ENCODE measurements at regions not wholly inside any gene's neighbourhood (a gene's known extent, or its start where the extent isn't known, plus 50 kb on each side); places are given as distances from the start of the nearest gene placed in this dataset.

DNA sequence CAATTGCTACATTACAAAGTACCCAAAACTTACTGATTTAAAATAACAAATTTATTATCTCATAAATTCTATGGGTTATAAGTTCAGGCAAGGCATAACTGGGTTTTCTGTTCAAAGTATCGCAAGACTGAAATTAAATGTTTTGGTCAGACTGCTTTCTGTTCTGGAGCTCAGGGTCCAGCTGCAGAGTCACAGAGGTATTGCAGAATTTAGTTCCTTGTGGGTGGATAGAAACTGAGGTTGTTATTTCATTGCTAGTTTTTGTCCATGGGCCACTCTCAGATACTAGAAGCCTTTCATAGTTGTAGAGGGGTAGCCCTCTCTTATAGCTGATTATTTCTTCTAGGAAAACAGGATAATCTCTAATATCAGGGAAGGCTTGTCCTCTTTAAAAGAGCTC, 467.9 kb downstream of the TRHDE start:
- H3K36me3 ChIP-seq, result no peaks in the 10 kb centered on the region
- no peaks in the 10 kb centered on the region for H3K27me3 ChIP-seq (replicated peaks in 1 of 7)
- peaks cover 0 to 43% (median 26%) of the 10 kb centered on the region in 8 donors for H3K9me3 ChIP-seq
- DNase-seq, result no peak
- no peak overlapping the region for H3K27ac ChIP-seq
- WGBS, 5 donors, result 92 to 97% (median 93%) methylated on average over 1 of the region's 1 CpG
- TF ChIP-seq, protein P1, sequence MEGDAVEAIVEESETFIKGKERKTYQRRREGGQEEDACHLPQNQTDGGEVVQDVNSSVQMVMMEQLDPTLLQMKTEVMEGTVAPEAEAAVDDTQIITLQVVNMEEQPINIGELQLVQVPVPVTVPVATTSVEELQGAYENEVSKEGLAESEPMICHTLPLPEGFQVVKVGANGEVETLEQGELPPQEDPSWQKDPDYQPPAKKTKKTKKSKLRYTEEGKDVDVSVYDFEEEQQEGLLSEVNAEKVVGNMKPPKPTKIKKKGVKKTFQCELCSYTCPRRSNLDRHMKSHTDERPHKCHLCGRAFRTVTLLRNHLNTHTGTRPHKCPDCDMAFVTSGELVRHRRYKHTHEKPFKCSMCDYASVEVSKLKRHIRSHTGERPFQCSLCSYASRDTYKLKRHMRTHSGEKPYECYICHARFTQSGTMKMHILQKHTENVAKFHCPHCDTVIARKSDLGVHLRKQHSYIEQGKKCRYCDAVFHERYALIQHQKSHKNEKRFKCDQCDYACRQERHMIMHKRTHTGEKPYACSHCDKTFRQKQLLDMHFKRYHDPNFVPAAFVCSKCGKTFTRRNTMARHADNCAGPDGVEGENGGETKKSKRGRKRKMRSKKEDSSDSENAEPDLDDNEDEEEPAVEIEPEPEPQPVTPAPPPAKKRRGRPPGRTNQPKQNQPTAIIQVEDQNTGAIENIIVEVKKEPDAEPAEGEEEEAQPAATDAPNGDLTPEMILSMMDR (IDR thresholded peaks at IDR 0.05 in 8 of 11, conservative IDR thresholded peaks at IDR 0.05 in 3 of 11), result no peak
- TF ChIP-seq POLR2A (IDR thresholded peaks at IDR 0.05) (no peak), POLR2AphosphoS5 (IDR thresholded peaks at IDR 0.05) (no peak)
- H3K4me3 ChIP-seq, result no peak overlapping the region
- no peaks in the 10 kb centered on the region for H3K4me1 ChIP-seq
- intact Hi-C loops (cut with DNase I; ENCODE audit: low total_unique reads), result no loop called here

DNA sequence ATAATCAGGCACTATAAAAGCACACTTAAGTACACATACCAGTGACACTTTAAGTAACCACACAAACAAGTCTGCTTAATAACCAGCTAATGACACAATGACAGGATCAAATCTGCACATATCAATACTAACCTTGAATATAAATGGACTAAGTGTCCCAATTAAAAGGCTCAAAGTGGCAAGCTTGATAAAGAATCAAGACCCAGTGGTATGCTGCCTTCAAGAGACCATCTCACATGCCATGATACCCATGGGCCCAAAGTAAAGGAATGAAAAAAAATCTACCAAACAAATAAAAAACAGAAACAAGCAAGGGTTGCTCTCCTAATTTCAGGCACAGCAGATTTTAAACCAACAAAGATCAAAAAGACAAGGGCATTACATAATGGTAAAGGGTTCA, 470.4 kb downstream of the TRHDE start:
- H3K27me3 ChIP-seq (replicated peaks in 1 of 7), result no peaks in the 10 kb centered on the region
- DNase-seq, result no peak
- H3K27ac ChIP-seq, result no peak overlapping the region
- no peaks in the 10 kb centered on the region for H3K36me3 ChIP-seq
- peaks cover 0 to 43% (median 26%) of the 10 kb centered on the region in 8 donors for H3K9me3 ChIP-seq
- H3K4me3 ChIP-seq, result no peak overlapping the region
- intact Hi-C loops (cut with DNase I; ENCODE audit: low total_unique reads), result no loop called here
- H3K4me1 ChIP-seq, result no peaks in the 10 kb centered on the region
- TF ChIP-seq POLR2AphosphoS5 (IDR thresholded peaks at IDR 0.05) (no peak), POLR2A (IDR thresholded peaks at IDR 0.05) (no peak)
- TF ChIP-seq, protein P1 (IDR thresholded peaks at IDR 0.05 in 8 of 11, conservative IDR thresholded peaks at IDR 0.05 in 3 of 11), result no peak

DNA sequence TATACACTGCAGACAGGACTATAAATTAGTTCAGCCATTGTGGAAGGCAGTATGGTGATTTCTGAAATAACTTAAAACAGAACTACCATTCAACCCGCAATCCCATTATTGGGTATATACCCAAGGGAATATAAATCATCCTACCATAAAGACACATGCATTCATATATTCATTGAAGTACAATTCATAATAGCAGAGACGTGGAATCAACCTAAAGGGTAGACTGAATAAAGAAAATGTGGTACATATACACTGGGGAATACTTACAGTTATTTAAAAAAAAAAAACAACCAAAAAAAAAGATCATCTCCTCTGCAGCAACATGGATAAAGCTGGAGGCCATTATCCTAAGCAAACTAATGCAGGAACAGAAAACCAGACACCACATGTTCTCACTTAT, 473.9 kb downstream of the TRHDE start:
- no peak overlapping the region for H3K27ac ChIP-seq
- H3K27me3 ChIP-seq (replicated peaks in 1 of 7), result no peaks in the 10 kb centered on the region
- no peaks in the 10 kb centered on the region for H3K36me3 ChIP-seq
- peaks cover 0 to 39% (median 22%) of the 10 kb centered on the region in 8 donors for H3K9me3 ChIP-seq
- TF ChIP-seq POLR2AphosphoS5 (IDR thresholded peaks at IDR 0.05) (no peak), POLR2A (IDR thresholded peaks at IDR 0.05) (no peak)
- TF ChIP-seq, protein P1 (IDR thresholded peaks at IDR 0.05 in 8 of 11, conservative IDR thresholded peaks at IDR 0.05 in 3 of 11), result no peak
- WGBS, 5 donors, result 73 to 88% (median 78%) methylated on average over 2 of the region's 2 CpGs
- no peak for DNase-seq
- intact Hi-C loops (cut with DNase I; ENCODE audit: low total_unique reads), result no loop called here
- H3K4me1 ChIP-seq, result no peaks in the 10 kb centered on the region
- H3K4me3 ChIP-seq, result no peak overlapping the region

DNA sequence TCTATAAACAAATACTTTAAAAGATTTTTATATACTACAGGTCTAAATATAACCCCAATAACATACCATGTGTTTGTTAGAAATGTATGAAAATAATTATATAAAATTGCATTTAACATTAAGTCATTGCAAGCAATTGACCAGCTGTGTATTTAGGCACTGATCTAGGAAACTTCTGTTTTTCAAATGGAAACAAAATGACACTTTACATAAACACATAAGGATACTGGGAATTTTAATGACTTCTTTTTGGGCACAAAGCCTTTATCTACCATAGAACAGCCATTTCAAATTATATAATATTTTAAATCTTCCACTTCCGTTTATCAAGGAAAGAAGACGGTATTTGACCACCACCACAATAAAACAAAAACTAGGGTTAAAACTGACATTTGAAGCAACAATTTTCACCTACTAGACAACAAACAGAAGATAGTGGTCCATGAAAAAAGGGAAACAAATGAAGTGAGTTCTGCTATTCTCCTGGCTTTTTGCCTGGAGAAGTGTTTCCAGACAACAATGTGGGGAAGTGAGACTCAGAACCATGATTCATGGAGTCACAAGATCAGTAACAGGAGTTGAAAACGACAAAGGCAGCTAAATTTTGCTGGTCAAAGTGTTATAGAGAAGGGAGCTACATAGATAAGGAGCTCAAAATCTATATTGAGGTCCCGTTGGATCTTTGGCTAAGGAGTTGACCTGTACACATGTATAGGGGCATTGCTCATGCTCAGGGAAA, 475.1 kb downstream of the TRHDE start:
- Histone ChIP-seq H3K9me3 (peaks cover 0 to 27% (median 10%) of the 10 kb centered on the region in 8 donors), H3K27me3 (replicated peaks in 1 of 7) (no peaks in the 10 kb centered on the region), H3K4me1 (no peaks in the 10 kb centered on the region), H3K4me3 (no peak overlapping the region), H3K36me3 (no peaks in the 10 kb centered on the region), H3K27ac (peak overlapping the region in 2 of 8 donors; percentile 27 to 48)
- no peak for DNase-seq
- intact Hi-C loops (cut with DNase I; ENCODE audit: low total_unique reads), result no loop called here
- TF ChIP-seq, protein P1 (IDR thresholded peaks at IDR 0.05 in 8 of 11, conservative IDR thresholded peaks at IDR 0.05 in 3 of 11), result no peak
- TF ChIP-seq POLR2A (IDR thresholded peaks at IDR 0.05) (no peak), POLR2AphosphoS5 (IDR thresholded peaks at IDR 0.05) (no peak)
- 34 to 64% (median 46%) methylated on average over 4 of the region's 4 CpGs for WGBS, 5 donors

Data from spleen (tissue), 11 donors.